ENCODE measurements at regions not wholly inside any gene's neighbourhood (a gene's known extent, or its start where the extent isn't known, plus 50 kb on each side); places are given as distances from the start of the nearest gene placed in this dataset.

DNA sequence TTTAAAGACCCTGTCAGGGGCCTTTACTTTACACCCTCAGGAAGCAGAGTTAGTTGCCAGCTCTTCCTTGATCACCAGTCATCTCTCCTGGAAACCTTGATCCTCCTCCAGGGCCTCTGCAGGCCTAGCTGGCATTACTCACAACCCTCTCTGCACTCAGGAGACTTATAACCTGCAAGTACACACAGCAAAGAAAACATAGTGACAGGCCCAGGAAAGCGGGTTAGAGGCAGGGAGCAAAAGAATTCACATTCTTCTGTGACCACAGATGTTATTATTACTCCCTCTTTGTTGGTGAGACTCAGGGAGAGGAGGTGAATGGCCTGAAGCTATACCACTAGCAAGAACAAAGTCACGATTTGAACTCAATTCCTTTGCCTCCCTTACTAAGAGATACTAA is 87.4 kb downstream of the OR11H12 start:
- H2BK15ac ChIP-seq (ENCODE audit: low read depth, low read length): no peak overlapping the region
- no peak overlapping the region for H3K27ac ChIP-seq (ENCODE audit: insufficient read length, low read depth, low read length)
- H3K4me3 Mint-ChIP-seq: no peak overlapping the region
- no peaks in the 10 kb centered on the region for H3K79me2 ChIP-seq (ENCODE audit: insufficient read depth, low read length)
- H4K91ac ChIP-seq (ENCODE audit: insufficient read length, low read depth, low read length): no peak overlapping the region
- H3K23me2 ChIP-seq (ENCODE audit: insufficient read length, low read depth, low read length, poor library complexity, severe bottlenecking): no peaks in the 10 kb centered on the region
- no peak overlapping the region for H3T11ph ChIP-seq (ENCODE audit: low read length)
- WGBS (ENCODE audit: extremely low coverage, insufficient read length, low lambda C conversion rate): no CpG with 5 or more reads among the region's 2 CpGs
- H2BK5ac ChIP-seq (ENCODE audit: insufficient read length, low read length): no peak overlapping the region
- H3K23ac ChIP-seq (ENCODE audit: insufficient read length, low read depth, low read length): no peak overlapping the region
- no peak overlapping the region for H4K8ac ChIP-seq (replicated peaks; ENCODE audit: insufficient read length, low read depth, low read length)
- H2BK20ac ChIP-seq (ENCODE audit: low read depth, low read length, poor library complexity, severe bottlenecking): no peak overlapping the region
- H3K27me3 ChIP-seq (ENCODE audit: insufficient read depth, low read length): no peaks in the 10 kb centered on the region
- H4K5ac ChIP-seq (ENCODE audit: insufficient read length, low read depth, low read length): no peak overlapping the region
- no peak overlapping the region for H2BK12ac ChIP-seq (ENCODE audit: insufficient read length, low read depth, low read length)
- peaks cover 5% of the 10 kb centered on the region; the same call in 1 of the 2 replicates for H3K27me3 Mint-ChIP-seq (ENCODE audit: low read depth)
- peaks cover 85% of the 10 kb centered on the region for H3K9me3 ChIP-seq (ENCODE audit: control insufficient read depth, low read depth, low read length)
- H3K36me3 Mint-ChIP-seq (ENCODE audit: insufficient read depth in 1 of 3, low read depth in 3 of 3): peaks cover 23 to 58% (median 34%) of the 10 kb centered on the region in 3 experiments
- no peak overlapping the region for H3K27ac Mint-ChIP-seq
- no peak overlapping the region for H2AK5ac ChIP-seq (ENCODE audit: insufficient read length, low read length)
- no peaks in the 10 kb centered on the region for H3K79me1 ChIP-seq (ENCODE audit: insufficient read depth, low read depth, low read length, poor library complexity, severe bottlenecking)
- H2BK120ac ChIP-seq (ENCODE audit: low read depth, low read length, poor library complexity, severe bottlenecking): no peak overlapping the region
- H3K4me1 Mint-ChIP-seq: no peaks in the 10 kb centered on the region
- TF ChIP-seq, protein P1, sequence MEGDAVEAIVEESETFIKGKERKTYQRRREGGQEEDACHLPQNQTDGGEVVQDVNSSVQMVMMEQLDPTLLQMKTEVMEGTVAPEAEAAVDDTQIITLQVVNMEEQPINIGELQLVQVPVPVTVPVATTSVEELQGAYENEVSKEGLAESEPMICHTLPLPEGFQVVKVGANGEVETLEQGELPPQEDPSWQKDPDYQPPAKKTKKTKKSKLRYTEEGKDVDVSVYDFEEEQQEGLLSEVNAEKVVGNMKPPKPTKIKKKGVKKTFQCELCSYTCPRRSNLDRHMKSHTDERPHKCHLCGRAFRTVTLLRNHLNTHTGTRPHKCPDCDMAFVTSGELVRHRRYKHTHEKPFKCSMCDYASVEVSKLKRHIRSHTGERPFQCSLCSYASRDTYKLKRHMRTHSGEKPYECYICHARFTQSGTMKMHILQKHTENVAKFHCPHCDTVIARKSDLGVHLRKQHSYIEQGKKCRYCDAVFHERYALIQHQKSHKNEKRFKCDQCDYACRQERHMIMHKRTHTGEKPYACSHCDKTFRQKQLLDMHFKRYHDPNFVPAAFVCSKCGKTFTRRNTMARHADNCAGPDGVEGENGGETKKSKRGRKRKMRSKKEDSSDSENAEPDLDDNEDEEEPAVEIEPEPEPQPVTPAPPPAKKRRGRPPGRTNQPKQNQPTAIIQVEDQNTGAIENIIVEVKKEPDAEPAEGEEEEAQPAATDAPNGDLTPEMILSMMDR (conservative IDR thresholded peaks at IDR 0.05): no peak
- no peak overlapping the region for H3K56ac ChIP-seq (ENCODE audit: insufficient read length, low read depth, low read length)
- no peak overlapping the region for H3K18ac ChIP-seq (ENCODE audit: insufficient read length, low read depth, low read length)
- no peak overlapping the region for H3K4me2 ChIP-seq (ENCODE audit: insufficient read depth, insufficient read length, low read length)
- no peaks in the 10 kb centered on the region for H4K20me1 ChIP-seq (ENCODE audit: control insufficient read depth, insufficient read depth, insufficient read length)
- H3K4ac ChIP-seq (ENCODE audit: low read depth, low read length): no peak overlapping the region
- peaks cover 93 to 95% of the 10 kb centered on the region in 2 experiments for H3K9me3 Mint-ChIP-seq
- DNase-seq: no peak
- H2AFZ ChIP-seq (ENCODE audit: low read length): no peak overlapping the region
- H3K14ac ChIP-seq (ENCODE audit: insufficient read depth, low read length): no peak overlapping the region
- H3K4me1 ChIP-seq (ENCODE audit: insufficient read depth, low read length): no peaks in the 10 kb centered on the region
- H3K9ac ChIP-seq (ENCODE audit: extremely low read depth, insufficient read length, low read length): no peak overlapping the region

Data from H9 (cell line).